ACC112 (cell line): ENCODE measurements at regions not wholly inside any gene's neighbourhood (a gene's known extent, or its start where the extent isn't known, plus 50 kb on each side); places are given as distances from the start of the nearest gene placed in this dataset.

Experiments
- H2AFZ ChIP-seq: fragments of 200-600 bp; sonication (generic); one replicate; pipeline ENCODE4 v1.6.0; 2017; ENCODE audit warnings: antibody characterized with exemption, low read length; ENCODE audit not compliant: unreplicated experiment
- H3K27ac ChIP-seq: fragments of 200-600 bp; sonication (generic); 2 replicates; pipeline ENCODE4 v1.5.1; 2014; ENCODE audit warnings: low read depth, mild to moderate bottlenecking, antibody characterized with exemption, low read length, moderate library complexity
- H3K27me3 ChIP-seq: fragments of 200-600 bp; sonication (generic); 2 replicates; pipeline ENCODE4 v1.6.1; 2014; ENCODE audit warnings: mild to moderate bottlenecking, antibody characterized with exemption, low read length, moderate library complexity, mixed read lengths; ENCODE audit not compliant: insufficient read depth
- H3K36me3 ChIP-seq: fragments of 200-600 bp; sonication (generic); 2 replicates; pipeline ENCODE4 v1.6.1; 2016; ENCODE audit warnings: mild to moderate bottlenecking, antibody characterized with exemption, low read length, moderate library complexity, mixed read lengths; ENCODE audit not compliant: insufficient read depth
- H3K4me1 ChIP-seq: fragments of 200-600 bp; sonication (generic); one replicate; pipeline ENCODE4 v1.6.1; 2016; ENCODE audit warnings: low read length, mixed read lengths; ENCODE audit not compliant: insufficient read depth, unreplicated experiment, control insufficient read depth
- H3K4me3 ChIP-seq: fragments of 200-600 bp; sonication (generic); 2 replicates; pipeline ENCODE4 v1.5.1; 2014; ENCODE audit warnings: mild to moderate bottlenecking, low read depth, low read length
- H3K79me2 ChIP-seq: fragments of 200-600 bp; sonication (generic); one replicate; pipeline ENCODE4 v1.6.0; 2016; ENCODE audit warnings: low read length; ENCODE audit not compliant: control insufficient read depth, unreplicated experiment, insufficient read depth

- Histone ChIP-seq H3K79me2 (no peaks in the 10 kb centered on the region), H3K4me1 (no peaks in the 10 kb centered on the region), H2AFZ (no peak overlapping the region), H3K4me3 (no peak overlapping the region), H3K27me3 (no peaks in the 10 kb centered on the region), H3K36me3 (no peaks in the 10 kb centered on the region), H3K27ac (no peak overlapping the region)
Observed at GRCh38 chr10:88216976-88217375, 353.6 kb downstream of the PTEN start.

- H3K79me2 ChIP-seq = no peaks in the 10 kb centered on the region
- no peak overlapping the region for H2AFZ ChIP-seq
- no peaks in the 10 kb centered on the region for H3K36me3 ChIP-seq
- no peak overlapping the region for H3K27ac ChIP-seq
- no peaks in the 10 kb centered on the region for H3K4me1 ChIP-seq
- H3K27me3 ChIP-seq = no peaks in the 10 kb centered on the region
- no peak overlapping the region for H3K4me3 ChIP-seq
Observed at GRCh38 chr10:88218362-88218761, 354.9 kb downstream of the PTEN start.

GRCh38 chr10:88219753-88220152 lies 356.3 kb downstream of the PTEN start:
- H2AFZ ChIP-seq = no peak overlapping the region

GRCh38 chr10:88221010-88221973 lies 357.9 kb downstream of the PTEN start:
- no peaks in the 10 kb centered on the region for H3K27me3 ChIP-seq
- H3K79me2 ChIP-seq = no peaks in the 10 kb centered on the region
- H3K27ac ChIP-seq = no peak overlapping the region
- no peak overlapping the region for H2AFZ ChIP-seq
- H3K36me3 ChIP-seq = no peaks in the 10 kb centered on the region
- no peak overlapping the region for H3K4me3 ChIP-seq
- no peaks in the 10 kb centered on the region for H3K4me1 ChIP-seq

More at GRCh38 chr10:88219753-88220152, 356.3 kb downstream of the PTEN start:
- Histone ChIP-seq H3K4me3 (no peak overlapping the region), H3K27ac (no peak overlapping the region), H3K36me3 (no peaks in the 10 kb centered on the region), H3K79me2 (no peaks in the 10 kb centered on the region), H3K27me3 (no peaks in the 10 kb centered on the region), H3K4me1 (no peaks in the 10 kb centered on the region)

GRCh38 chr10:88222881-88223280 lies 359.5 kb downstream of the PTEN start:
- Histone ChIP-seq H3K4me1 (peaks cover 7% of the 10 kb centered on the region), H2AFZ (no peak overlapping the region), H3K36me3 (no peaks in the 10 kb centered on the region), H3K79me2 (no peaks in the 10 kb centered on the region), H3K27me3 (no peaks in the 10 kb centered on the region), H3K27ac (no peak overlapping the region), H3K4me3 (no peak overlapping the region)
